ENCODE measurements at regions not wholly inside any gene's neighbourhood (a gene's known extent, or its start where the extent isn't known, plus 50 kb on each side); places are given as distances from the start of the nearest gene placed in this dataset.

- no peak for DNase-seq
Measured at GRCh38 chr6:168155193-168155592, 76.2 kb upstream of the FRMD1 start.

- no peak for DNase-seq
Measured at GRCh38 chr6:168154263-168154917, 75.4 kb upstream of the FRMD1 start.

GRCh38 chr6:168153553-168153952 is 74.5 kb upstream of the FRMD1 start:
- no peak for DNase-seq

- DNase-seq = no peak
Measured at GRCh38 chr6:168152980-168153379, 74.0 kb upstream of the FRMD1 start.

GRCh38 chr6:168152306-168152963 is 73.4 kb upstream of the FRMD1 start:
- DNase-seq = no peak

GRCh38 chr6:168150551-168151320 is 71.7 kb upstream of the FRMD1 start:
- DNase-seq = no peak

- DNase-seq = no peak
Measured at GRCh38 chr6:168149015-168149414, 70.0 kb upstream of the FRMD1 start.

- no peak for DNase-seq
Measured at GRCh38 chr6:168148231-168148849, 69.3 kb upstream of the FRMD1 start.

- peak; percentile 44 for DNase-seq
Measured at GRCh38 chr6:168147205-168147738, 68.3 kb upstream of the FRMD1 start.

- no peak for DNase-seq
Measured at GRCh38 chr6:168145747-168146596, 67.0 kb upstream of the FRMD1 start.

GRCh38 chr6:168139121-168139520 is 60.1 kb upstream of the FRMD1 start:
- no peak for DNase-seq

- DNase-seq = no peak
Measured at GRCh38 chr6:168138436-168138835, 59.4 kb upstream of the FRMD1 start.

- DNase-seq = no peak
Measured at GRCh38 chr6:168137024-168137423, 58.0 kb upstream of the FRMD1 start.

- no peak for DNase-seq
Measured at GRCh38 chr6:168136622-168137021, 57.6 kb upstream of the FRMD1 start.

GRCh38 chr6:168136001-168136400 is 57.0 kb upstream of the FRMD1 start:
- DNase-seq = no peak

- DNase-seq = no peak
Measured at GRCh38 chr6:168134560-168135201, 55.7 kb upstream of the FRMD1 start.

GRCh38 chr6:168133687-168134559 is 54.9 kb upstream of the FRMD1 start:
- DNase-seq = no peak

GRCh38 chr6:168133168-168133561 is 54.2 kb upstream of the FRMD1 start:
- no peak for DNase-seq

GRCh38 chr6:168132531-168133167 is 53.6 kb upstream of the FRMD1 start:
- DNase-seq = no peak
